ENCODE measurements at regions not wholly inside any gene's neighbourhood (a gene's known extent, or its start where the extent isn't known, plus 50 kb on each side); places are given as distances from the start of the nearest gene placed in this dataset.

DNA sequence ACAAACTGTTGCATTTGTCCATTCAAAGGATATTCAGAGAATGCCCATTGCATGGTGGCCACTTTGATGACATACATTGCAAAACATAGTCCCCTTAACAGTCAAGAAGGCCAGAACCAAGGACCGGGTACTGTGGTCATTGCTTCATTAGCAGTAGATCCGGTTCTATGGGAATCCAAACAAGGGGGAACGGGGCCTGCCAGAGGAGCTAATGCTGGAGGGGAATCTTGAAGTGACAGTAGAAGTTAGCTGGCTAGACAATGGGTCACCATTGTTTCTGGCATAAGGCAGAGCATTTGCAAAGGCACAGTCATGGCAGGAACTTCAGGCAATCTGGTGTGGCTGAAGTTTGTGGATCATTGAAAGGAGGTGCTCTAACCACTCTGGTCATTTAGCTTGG, 279.7 kb downstream of the SS18 start:
- Histone ChIP-seq H3K9me3 (ENCODE audit: control insufficient read depth, low read length) (no peaks in the 10 kb centered on the region), H3K27ac (ENCODE audit: low read length) (no peak overlapping the region), H3K4me3 (ENCODE audit: low read length) (no peak overlapping the region), H3K27me3 (ENCODE audit: control insufficient read depth, insufficient read depth) (no peaks in the 10 kb centered on the region), H3K4me1 (ENCODE audit: control insufficient read depth, insufficient read depth, low read length) (no peaks in the 10 kb centered on the region)
- WGBS: 90% methylated on average over 3 of the region's 3 CpGs
- ATAC-seq (no peak), DNase-seq (no peak)
- intact Hi-C loops (cut with DNase I): no loop called here

DNA sequence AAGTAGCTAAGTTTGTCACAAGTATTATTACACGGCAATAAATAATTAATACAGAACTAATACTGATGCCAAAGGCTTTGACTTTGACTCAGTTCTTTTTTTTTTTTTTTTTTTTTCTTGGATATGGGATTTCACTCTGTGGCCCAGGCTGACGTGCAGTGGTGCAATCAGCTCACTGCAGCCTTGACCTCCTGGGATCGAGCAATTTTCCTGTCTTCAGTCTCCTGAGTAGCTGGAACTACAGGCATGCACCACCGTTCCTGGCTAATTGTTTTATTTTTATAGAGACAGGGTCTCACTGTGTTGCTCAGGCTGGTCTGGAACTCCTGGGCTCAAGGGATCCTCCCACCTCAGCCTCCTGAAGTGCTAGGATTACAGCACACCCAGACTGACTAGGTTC, 284.5 kb downstream of the SS18 start:
- ATAC-seq: peak in 1 of 2 donors; percentile 24
- 73% methylated on average over 4 of the region's 4 CpGs for WGBS
- Histone ChIP-seq H3K27ac (ENCODE audit: low read length) (no peak overlapping the region), H3K4me3 (ENCODE audit: low read length) (no peak overlapping the region), H3K9me3 (ENCODE audit: control insufficient read depth, low read length) (no peaks in the 10 kb centered on the region), H3K27me3 (ENCODE audit: control insufficient read depth, insufficient read depth) (no peaks in the 10 kb centered on the region), H3K4me1 (ENCODE audit: control insufficient read depth, insufficient read depth, low read length) (no peaks in the 10 kb centered on the region)
- DNase-seq: peak in 1 of 3 donors; percentile 42
- intact Hi-C loops (cut with DNase I): no loop called here

DNA sequence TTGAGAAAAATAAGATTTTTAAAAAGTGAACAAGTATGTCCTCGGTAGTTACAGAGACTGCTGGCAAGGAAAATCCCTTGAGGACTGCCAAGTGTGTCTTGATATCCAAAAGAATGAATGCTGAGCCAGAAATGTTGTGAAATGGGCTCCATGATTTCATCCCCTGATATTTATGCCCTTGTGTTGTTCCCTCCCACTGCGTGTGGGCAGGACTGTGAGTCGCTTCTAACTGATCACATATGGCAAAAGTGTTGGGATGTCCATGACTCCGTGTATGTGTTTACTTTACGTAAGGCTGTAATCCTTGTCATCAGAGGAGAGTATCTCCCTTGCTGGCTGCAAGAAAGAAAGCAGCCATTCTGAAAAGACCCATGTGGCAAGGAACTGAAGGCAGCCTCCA, 285.1 kb downstream of the SS18 start:
- H3K4me3 ChIP-seq (ENCODE audit: low read length): no peak overlapping the region
- no peaks in the 10 kb centered on the region for H3K27me3 ChIP-seq (ENCODE audit: control insufficient read depth, insufficient read depth)
- H3K27ac ChIP-seq (ENCODE audit: low read length): no peak overlapping the region
- intact Hi-C loops (cut with DNase I): no loop called here
- H3K4me1 ChIP-seq (ENCODE audit: control insufficient read depth, insufficient read depth, low read length): no peaks in the 10 kb centered on the region
- 56% methylated on average over 5 of the region's 5 CpGs for WGBS
- ATAC-seq: peak; percentile 32 to 41
- no peaks in the 10 kb centered on the region for H3K9me3 ChIP-seq (ENCODE audit: control insufficient read depth, low read length)
- DNase-seq: no peak

DNA sequence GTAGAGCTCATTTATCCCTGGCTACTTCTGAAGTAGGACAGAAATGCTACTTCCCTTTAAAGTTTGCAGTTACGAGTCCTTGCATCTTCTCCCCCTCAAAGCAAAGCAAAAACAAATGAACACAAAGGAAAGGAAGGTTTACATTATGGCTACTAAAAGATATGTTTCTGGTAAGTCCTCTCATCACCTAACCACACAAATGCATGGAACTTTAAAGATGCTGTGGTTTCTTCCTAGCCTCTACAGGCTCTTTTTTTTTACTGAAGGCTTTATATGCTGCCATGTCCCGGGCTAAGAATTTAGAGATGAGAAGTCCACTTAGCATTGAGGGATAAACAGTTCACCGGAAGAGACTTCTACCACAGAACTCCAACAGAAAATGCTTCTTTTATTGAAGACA, 291.2 kb downstream of the SS18 start:
- no peak overlapping the region for H3K4me3 ChIP-seq (ENCODE audit: low read length)
- H3K27ac ChIP-seq (ENCODE audit: low read length): no peak overlapping the region
- no peaks in the 10 kb centered on the region for H3K9me3 ChIP-seq (ENCODE audit: control insufficient read depth, low read length)
- H3K4me1 ChIP-seq (ENCODE audit: control insufficient read depth, insufficient read depth, low read length): no peaks in the 10 kb centered on the region
- intact Hi-C loops (cut with DNase I): no loop called here
- DNase-seq (no peak), ATAC-seq (no peak)
- WGBS: 91% methylated on average over 3 of the region's 3 CpGs
- no peaks in the 10 kb centered on the region for H3K27me3 ChIP-seq (ENCODE audit: control insufficient read depth, insufficient read depth)

DNA sequence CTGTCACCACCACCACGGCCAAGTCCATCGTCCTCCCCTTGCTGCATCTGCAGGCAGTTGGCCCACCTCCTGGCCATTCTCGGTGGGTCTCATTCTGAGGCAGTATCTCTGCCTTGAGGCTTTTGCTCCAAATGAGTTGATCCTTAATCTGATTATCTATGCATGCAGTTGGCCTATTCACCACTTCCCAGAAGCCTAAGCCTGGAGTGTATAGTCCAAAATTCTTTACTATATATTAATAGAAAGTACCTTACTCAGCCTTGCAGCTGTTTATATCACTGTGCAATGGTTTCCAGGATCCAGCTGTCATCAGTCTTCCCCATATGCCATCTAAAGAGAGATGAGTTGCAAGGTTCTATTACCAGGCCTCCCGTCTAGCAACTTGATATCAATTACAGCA, 292.4 kb downstream of the SS18 start:
- no peaks in the 10 kb centered on the region for H3K4me1 ChIP-seq (ENCODE audit: control insufficient read depth, insufficient read depth, low read length)
- ATAC-seq (no peak), DNase-seq (no peak)
- WGBS: 70% methylated on average over 4 of the region's 4 CpGs
- intact Hi-C loops (cut with DNase I): no loop called here
- no peaks in the 10 kb centered on the region for H3K27me3 ChIP-seq (ENCODE audit: control insufficient read depth, insufficient read depth)
- H3K9me3 ChIP-seq (ENCODE audit: control insufficient read depth, low read length): no peaks in the 10 kb centered on the region
- H3K27ac ChIP-seq (ENCODE audit: low read length): no peak overlapping the region
- no peak overlapping the region for H3K4me3 ChIP-seq (ENCODE audit: low read length)

DNA sequence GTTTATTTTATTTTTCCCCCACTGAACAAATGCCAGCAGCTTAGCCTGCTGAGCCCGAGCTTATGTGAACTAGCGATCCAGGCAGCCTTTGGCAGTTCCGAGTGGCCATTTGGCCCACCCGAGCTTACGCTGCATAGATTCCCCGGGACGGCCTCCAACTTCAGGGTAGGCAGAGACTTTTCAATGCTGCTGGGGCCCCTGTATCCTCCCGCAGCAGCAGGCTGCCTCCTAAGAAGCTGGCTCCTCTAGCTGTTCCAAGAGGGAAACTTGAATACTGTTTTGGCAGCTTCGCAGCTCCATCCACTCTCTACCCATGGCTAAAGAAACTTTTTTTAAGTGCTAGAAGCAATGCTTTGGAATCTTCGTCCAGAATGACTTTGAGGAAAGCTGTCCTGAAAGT, 295.2 kb downstream of the SS18 start:
- ATAC-seq (peak in 1 of 2 donors; percentile 36), DNase-seq (no peak)

DNA sequence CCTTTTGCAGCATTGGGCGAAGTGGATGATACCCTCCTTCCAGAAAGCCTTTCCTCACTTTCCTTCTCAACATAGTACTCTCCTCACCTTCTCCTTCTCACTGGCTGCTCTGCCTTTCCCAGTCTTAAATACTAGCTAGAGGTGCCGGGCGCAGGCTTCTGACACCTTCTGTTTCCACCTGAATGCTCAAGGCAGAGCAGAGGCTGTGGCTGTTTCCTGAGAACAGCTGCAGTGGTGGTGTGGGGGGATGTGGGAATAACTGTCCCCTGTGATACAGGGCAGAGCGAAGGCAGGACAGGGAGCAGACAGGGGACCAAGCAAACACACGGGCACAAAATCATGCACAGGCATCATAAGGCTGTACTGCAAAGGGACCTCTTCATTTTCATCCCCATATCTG, 303.1 kb downstream of the SS18 start:
- ATAC-seq: no peak
- H3K27me3 ChIP-seq (ENCODE audit: control insufficient read depth, insufficient read depth): no peaks in the 10 kb centered on the region
- no peak overlapping the region for H3K27ac ChIP-seq (ENCODE audit: low read length)
- H3K4me1 ChIP-seq (ENCODE audit: control insufficient read depth, insufficient read depth, low read length): no peaks in the 10 kb centered on the region
- DNase-seq: no peak
- intact Hi-C loops (cut with DNase I): no loop called here
- H3K4me3 ChIP-seq (ENCODE audit: low read length): no peak overlapping the region
- H3K9me3 ChIP-seq (ENCODE audit: control insufficient read depth, low read length): no peaks in the 10 kb centered on the region
- 92% methylated on average over 5 of the region's 5 CpGs for WGBS

More for the DNA sequence above, 295.2 kb downstream of the SS18 start:
- Histone ChIP-seq H3K27ac (ENCODE audit: low read length) (no peak overlapping the region), H3K9me3 (ENCODE audit: control insufficient read depth, low read length) (no peaks in the 10 kb centered on the region), H3K4me1 (ENCODE audit: control insufficient read depth, insufficient read depth, low read length) (no peaks in the 10 kb centered on the region), H3K4me3 (ENCODE audit: low read length) (no peak overlapping the region), H3K27me3 (ENCODE audit: control insufficient read depth, insufficient read depth) (no peaks in the 10 kb centered on the region)
- 56% methylated on average over 10 of the region's 10 CpGs for WGBS
- intact Hi-C loops (cut with DNase I): no loop called here

DNA sequence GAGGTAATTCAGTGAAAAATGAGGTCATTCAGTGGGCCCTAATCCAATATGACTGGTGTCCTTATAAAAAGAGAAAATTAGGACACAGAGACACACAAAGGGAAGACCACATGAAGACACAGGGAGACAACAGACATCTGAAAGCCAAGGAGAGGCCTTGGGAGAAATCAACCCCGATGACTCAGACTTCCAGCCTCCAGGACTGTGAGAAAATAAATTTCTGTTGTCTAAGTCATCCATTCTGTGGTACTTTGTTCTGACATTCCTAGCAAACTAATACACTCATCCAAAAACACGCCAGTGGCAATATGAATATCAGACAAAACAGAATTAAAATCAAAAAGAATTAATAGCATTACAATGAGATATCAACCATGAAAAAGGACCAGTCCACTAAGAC, 303.7 kb downstream of the SS18 start:
- ATAC-seq (no peak), DNase-seq (no peak)
- no peaks in the 10 kb centered on the region for H3K9me3 ChIP-seq (ENCODE audit: control insufficient read depth, low read length)
- WGBS: 80% methylated on average over 2 of the region's 2 CpGs
- no peak overlapping the region for H3K4me3 ChIP-seq (ENCODE audit: low read length)
- H3K4me1 ChIP-seq (ENCODE audit: control insufficient read depth, insufficient read depth, low read length): no peaks in the 10 kb centered on the region
- H3K27ac ChIP-seq (ENCODE audit: low read length): no peak overlapping the region
- intact Hi-C loops (cut with DNase I): no loop called here
- H3K27me3 ChIP-seq (ENCODE audit: control insufficient read depth, insufficient read depth): no peaks in the 10 kb centered on the region

DNA sequence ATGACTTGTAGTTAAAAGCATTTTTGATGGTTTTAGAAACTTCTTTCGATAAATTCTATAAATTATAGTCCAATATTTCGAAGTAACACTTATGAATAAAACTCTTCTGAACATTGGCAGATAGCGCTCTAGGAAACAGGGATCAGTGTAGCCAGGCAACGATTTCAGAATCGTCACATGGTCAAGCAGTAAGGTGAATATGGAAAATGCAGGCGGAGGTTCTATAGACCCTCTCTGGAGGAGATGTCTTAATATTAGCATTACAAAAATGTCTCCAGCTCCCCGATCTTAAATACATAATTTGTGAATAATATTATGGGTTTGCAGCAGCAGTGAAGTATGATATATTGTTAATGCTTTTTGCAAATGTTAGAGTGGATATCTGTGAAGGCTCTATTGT, 310.3 kb downstream of the SS18 start:
- H3K4me1 ChIP-seq (ENCODE audit: control insufficient read depth, insufficient read depth, low read length): no peaks in the 10 kb centered on the region
- WGBS: 83% methylated on average over 7 of the region's 7 CpGs
- no peaks in the 10 kb centered on the region for H3K27me3 ChIP-seq (ENCODE audit: control insufficient read depth, insufficient read depth)
- H3K27ac ChIP-seq (ENCODE audit: low read length): no peak overlapping the region
- H3K4me3 ChIP-seq (ENCODE audit: low read length): no peak overlapping the region
- no peak for DNase-seq
- no peak for ATAC-seq
- no peaks in the 10 kb centered on the region for H3K9me3 ChIP-seq (ENCODE audit: control insufficient read depth, low read length)
- intact Hi-C loops (cut with DNase I): no loop called here

DNA sequence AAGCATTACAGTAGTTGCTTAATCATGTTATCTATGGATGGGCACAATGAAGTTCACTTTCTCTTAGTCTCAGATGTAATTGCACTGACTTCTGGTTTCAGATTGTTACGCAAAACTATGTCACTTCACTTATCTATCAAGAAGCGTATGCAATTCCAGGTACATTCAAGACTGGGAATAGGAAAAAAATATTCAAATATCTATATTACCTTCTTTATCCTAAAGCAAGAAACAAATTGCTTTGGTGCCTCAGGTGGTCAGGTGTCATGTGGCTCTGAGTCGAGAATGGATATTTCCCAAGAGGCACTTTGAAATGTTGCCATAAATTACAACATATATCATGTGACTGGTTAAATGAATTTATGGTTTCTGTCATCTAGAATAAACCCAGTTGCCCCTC, 318.6 kb downstream of the SS18 start:
- DNase-seq: no peak

DNA sequence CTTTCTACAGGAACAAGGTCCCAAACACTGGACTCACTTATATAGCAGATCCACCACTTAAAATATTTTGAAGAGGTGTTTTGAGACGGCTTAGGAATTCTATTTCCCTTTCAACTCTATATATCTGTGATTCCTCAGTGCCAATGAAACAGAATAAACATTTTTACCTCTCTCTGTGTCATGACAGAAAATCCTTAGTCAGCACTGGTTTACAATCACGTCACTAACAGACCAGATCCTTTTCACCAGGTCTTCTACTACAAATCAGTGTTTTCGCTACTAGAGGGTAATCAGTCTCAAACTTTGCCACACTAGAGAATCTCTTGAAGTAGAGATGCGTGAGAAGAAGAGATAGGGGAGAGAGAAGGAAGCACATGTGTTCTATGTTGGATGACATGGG, 325.6 kb downstream of the SS18 start:
- Histone ChIP-seq H3K27me3 (ENCODE audit: control insufficient read depth, insufficient read depth) (no peaks in the 10 kb centered on the region), H3K4me3 (ENCODE audit: low read length) (no peak overlapping the region), H3K27ac (ENCODE audit: low read length) (no peak overlapping the region), H3K9me3 (ENCODE audit: control insufficient read depth, low read length) (no peaks in the 10 kb centered on the region), H3K4me1 (ENCODE audit: control insufficient read depth, insufficient read depth, low read length) (no peaks in the 10 kb centered on the region)
- ATAC-seq (no peak), DNase-seq (no peak)
- intact Hi-C loops (cut with DNase I): no loop called here
- 71% methylated on average over 4 of the region's 4 CpGs for WGBS

More for the DNA sequence above, 318.6 kb downstream of the SS18 start:
- 84% methylated on average over 3 of the region's 3 CpGs for WGBS
- ATAC-seq: no peak
- H3K27ac ChIP-seq (ENCODE audit: low read length): no peak overlapping the region
- H3K4me3 ChIP-seq (ENCODE audit: low read length): no peak overlapping the region
- no peaks in the 10 kb centered on the region for H3K9me3 ChIP-seq (ENCODE audit: control insufficient read depth, low read length)
- intact Hi-C loops (cut with DNase I): no loop called here
- no peaks in the 10 kb centered on the region for H3K27me3 ChIP-seq (ENCODE audit: control insufficient read depth, insufficient read depth)
- H3K4me1 ChIP-seq (ENCODE audit: control insufficient read depth, insufficient read depth, low read length): no peaks in the 10 kb centered on the region

DNA sequence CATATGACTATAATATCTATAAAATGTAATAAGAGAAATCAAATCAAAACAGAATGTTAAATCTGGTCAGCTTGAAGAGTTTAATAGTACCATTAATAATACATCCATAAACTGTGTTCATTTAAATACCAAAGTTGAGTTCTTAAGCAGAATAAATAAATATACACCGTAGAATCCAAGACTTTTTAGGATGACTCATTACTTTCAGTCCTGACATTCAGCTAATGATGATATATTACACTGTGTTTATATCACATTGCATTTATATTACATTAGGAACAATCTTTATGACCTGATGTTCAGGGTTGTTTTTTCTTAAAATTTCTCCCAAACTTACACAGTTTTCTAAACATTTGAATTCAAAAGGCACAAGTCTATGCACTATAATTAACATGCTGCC, 331.3 kb downstream of the SS18 start:
- DNase-seq (no peak), ATAC-seq (no peak)
- Histone ChIP-seq H3K9me3 (ENCODE audit: control insufficient read depth, low read length) (no peaks in the 10 kb centered on the region), H3K27me3 (ENCODE audit: control insufficient read depth, insufficient read depth) (no peaks in the 10 kb centered on the region), H3K4me3 (ENCODE audit: low read length) (no peak overlapping the region), H3K4me1 (ENCODE audit: control insufficient read depth, insufficient read depth, low read length) (no peaks in the 10 kb centered on the region), H3K27ac (ENCODE audit: low read length) (no peak overlapping the region)
- 56% methylated on average over 1 of the region's 1 CpG for WGBS
- intact Hi-C loops (cut with DNase I): no loop called here

Measured in right cardiac atrium (tissue), 5 donors.